Frontal cortex (tissue), 3 donors: ENCODE measurements at regions not wholly inside any gene's neighbourhood (a gene's known extent, or its start where the extent isn't known, plus 50 kb on each side); places are given as distances from the start of the nearest gene placed in this dataset.

Experiments
- DNase-seq, 2 donors: peaks; one replicate each; pipeline ENCODE4 v3.0.0; 2012; ENCODE audit warnings: low spot score in 2 of 2
- FAIRE-seq: peaks from 2 replicates; lab custom pipeline; 2012; peaks lifted over from hg19 to GRCh38; lab: Jason Lieb, UNC
- donor health status: control.
- donor health status: control.
- donor health status: control.

DNA sequence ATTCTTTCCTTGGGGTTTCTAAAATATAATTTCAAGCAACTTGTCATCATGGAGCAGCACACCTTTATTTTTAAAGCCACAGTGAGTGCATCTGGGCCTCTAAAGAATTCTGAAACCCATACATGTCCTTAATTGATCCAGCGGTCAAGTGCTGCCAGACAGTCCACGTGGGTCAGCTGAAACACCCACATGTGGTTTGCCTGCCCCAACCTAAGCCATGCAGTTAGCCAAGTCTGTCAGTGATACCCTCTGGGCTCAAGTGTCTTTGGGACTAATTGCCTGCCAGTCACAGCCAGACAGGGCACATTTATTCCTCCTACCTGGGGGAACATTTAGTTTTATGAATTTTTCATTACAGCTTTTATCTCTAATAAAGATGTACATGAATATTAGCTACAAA, 291.4 kb upstream of the SLC30A5 start:
- FAIRE-seq (no peak), DNase-seq (no peak)

DNA sequence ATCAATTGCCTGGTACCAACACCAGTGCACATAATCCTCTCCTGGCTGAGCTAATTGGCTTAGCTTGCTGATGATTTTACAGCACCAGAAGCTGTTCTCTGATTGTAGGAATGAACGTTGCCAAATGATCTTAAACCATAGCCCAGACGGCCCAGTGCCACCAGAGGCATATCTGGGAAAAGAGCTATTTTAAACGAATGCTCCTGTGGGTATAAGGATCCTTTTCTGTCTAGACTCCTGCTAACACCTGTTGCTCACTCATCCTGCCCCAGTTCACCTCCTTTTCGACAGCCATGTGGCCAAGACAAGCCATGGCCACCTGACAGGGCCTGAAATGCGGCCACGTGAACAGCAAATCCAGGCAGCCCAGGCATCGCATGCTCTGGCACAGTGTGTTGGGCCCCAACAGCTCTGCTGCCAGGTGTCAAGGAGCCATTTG, 289.9 kb upstream of the SLC30A5 start:
- DNase-seq (no peak), FAIRE-seq (no peak)

DNA sequence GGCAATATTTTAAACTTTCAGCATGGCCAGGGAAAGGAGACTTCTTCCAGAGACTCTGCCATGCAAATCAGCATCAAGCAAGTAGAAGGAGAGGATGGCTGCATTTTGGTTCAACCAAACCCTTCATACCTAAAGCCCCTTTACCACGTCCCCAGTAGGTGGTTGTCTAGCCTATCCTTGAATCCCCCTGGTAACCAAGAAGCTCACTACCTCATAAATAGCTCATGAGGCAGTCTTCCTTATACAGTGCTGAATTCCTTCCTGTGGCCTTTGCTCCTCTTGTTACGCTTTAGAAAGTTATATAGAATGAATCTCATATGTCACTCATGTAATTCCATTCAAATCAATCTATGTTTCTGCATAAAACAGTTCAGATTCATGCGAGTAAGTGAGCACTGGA, 289.5 kb upstream of the SLC30A5 start:
- FAIRE-seq (no peak), DNase-seq (no peak)

DNA sequence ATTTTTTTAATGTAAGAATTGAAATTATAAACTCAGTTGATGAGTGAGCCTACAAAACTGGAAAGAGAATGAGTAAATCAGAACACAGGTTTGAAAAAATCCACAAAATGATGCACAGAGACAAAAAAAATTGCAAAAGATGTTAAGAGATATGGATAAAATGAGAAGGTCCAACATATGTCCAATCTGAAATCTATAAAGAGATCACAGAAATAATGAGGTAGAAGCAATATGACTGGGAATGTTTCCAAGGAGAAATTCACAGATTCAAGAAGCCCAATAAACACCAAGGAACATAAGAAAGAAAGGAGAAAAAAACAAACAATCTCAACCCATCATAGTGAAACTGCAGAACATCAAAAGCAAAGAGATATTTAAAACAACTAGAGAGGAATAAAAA, 288.4 kb upstream of the SLC30A5 start:
- DNase-seq (no peak), FAIRE-seq (no peak)

DNA sequence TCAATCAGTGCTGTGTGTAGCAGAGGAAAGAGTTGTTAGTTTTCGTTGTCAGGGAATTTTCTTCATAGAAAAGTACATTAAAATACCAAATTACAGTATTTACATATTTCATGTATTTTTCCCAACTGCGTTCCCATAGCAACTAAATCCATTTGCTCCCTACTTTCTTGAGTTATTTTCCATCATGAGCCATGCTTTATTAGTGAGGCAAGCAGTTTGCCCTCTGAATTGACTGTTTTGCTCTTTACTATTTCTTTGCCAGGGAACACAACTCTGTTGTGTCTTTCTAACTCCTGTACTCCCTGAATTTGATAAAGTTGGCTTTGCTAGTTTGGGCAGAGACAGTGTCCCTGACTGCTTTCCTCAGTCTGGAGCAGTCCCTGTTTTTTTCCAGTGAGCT, 276.2 kb upstream of the SLC30A5 start:
- FAIRE-seq, result no peak
- no peak for DNase-seq

DNA sequence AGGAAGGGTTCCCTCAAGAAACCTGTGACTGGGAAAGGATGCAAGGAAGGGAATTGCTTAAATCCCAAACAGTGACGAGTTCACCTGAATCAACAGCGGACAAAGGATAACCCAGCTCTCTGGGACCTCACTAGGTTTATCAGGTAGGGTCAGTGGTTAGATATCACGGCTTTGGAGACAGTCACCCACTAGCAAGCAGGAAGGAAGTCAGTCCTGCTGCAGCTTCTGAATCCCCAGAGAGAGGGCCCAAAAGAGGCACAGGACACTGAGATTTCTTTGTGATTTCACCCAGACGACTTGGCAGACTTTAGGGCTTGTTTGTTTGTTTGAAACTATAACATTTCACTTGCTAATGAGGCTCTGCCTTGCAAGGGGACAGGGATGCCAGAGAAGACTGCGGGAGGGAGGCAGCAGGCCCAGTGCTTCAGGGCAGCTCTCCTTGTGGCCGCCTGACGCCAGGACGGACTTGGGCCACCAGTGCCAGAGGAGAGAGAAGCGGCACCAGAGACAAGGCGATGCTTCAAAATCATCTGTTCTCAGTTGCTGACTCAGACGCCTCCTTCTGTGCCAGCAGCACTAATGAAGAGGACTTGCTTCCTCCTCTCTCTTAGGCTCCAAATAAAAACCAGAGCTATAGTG, 275.6 kb upstream of the SLC30A5 start:
- FAIRE-seq (no peak), DNase-seq (peak; percentile 19 to 29)

DNA sequence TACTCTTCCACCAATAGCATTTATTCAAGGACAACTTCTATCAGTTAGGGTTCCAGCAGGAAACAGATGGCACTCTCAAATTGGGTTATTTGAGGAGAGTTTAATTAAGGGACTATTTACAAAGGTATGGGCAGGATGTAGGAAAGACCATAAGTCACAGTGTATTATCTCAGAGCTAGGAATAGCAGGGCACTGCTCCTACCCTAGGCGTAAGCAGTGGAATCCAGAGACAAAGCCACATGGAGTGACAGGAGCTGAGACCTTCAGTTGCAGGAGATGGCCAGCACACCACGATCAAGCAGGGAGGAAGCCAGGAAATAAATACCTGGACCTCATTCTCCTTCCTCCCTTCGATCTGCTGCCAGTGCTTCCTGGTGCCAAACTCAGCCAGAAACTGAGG, 274.9 kb upstream of the SLC30A5 start:
- DNase-seq, result no peak
- FAIRE-seq, result no peak

DNA sequence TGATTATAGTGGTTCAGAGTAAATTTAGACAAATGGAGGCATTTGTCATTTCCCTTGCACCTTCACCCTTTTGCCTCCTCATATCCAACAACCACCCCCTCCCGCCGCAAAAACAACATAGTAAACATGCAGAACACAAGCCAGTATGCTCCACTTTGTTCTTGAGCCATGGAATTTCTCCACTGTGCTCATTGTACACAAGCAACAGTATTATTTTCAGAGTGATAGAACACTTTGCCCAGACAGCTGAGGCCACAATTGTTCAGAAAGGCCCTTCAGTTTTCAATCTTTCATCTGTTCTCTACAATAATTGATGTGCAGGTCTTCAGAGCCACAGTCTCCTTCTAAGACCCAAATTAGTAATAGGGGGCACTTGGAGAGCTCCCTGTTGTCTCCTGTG, 272.8 kb upstream of the SLC30A5 start:
- no peak for FAIRE-seq
- DNase-seq, result no peak

DNA sequence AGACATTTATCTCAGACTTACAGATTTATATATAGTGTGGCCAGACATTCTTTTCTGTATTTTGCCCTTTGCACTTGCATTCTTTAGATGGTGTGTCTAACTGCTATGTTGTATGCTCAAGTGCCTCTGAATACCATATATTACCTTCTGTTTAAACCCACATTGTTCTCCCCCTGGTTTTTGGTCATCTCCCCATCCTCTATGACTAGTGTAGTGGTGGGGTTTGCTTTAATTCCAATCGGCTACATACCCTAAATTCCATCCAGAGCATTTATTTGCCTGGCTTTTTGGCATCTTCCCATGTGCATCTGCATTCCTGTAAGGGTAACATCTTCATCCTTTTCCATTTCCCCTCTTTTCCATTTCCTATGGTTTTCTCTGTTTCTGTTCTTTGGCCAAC, 271.0 kb upstream of the SLC30A5 start:
- FAIRE-seq, result no peak

DNA sequence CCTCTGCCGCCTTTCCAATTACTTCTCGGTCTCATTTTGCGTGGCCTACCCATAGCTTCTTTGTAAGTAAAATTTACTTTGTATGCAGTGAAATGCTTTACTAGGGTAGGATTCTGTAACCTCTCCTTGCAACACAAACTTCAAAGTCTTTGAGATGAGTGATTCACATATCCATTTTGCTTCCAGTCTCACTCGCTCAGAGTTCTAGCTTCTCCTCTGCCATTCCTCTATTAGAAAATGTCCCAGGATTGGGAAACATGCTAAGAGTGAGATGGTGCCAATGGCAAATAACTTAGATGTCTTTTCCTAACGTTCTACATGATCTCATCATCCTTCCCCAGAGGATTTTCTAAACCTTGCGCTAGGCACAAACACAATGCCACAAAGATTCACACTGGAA, 270.5 kb upstream of the SLC30A5 start:
- FAIRE-seq (no peak), DNase-seq (no peak)

More for the DNA sequence above, 271.0 kb upstream of the SLC30A5 start:
- no peak for DNase-seq

DNA sequence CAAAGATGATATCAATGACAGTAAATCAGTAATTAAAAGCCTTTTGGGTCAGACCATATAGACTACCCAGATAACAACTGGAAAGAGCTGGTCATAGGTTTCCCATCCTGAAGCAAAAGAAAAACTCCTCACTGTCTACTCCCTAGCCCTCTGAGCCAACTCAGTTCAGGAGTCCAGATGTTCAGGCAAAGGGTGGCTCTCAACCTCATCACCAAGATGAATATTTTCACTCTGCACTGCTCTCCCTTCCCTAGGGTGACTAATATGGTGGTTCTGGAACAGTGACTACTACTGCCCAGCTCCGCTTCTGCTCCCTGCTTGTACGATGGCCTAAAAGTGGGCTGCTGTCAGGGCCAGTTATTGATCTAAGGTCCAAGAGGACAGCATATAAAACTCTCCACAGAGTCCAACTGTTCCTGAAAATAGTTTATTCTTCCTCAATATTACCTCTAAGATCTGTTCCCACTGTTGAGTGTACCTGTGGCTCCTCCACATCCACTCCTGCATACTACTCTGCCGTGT, 263.4 kb upstream of the SLC30A5 start:
- DNase-seq, result no peak
- FAIRE-seq, result no peak

DNA sequence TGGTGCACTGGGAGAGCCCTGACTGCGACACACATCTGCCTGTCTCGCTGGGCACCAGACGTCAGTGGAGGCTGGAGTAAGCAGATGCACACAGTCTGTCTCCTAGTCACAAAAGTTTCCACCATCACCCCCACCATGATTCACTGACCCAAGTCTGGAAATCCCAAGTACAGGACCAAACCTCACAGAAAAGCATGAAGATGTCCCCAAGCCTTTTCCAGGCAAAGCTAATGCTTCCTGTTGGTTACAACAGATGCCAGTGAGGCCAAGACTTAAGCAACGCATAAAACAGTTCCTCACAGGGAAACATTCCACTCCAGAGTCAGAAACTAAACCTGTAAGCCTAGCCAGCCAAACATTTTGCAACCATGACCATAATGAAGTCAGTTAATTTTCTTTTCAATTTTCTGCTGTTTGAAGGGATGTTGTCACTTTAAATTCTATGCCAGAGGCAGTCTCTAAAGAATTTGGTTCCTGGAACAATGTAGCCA, 259.3 kb upstream of the SLC30A5 start:
- no peak for DNase-seq
- no peak for FAIRE-seq

DNA sequence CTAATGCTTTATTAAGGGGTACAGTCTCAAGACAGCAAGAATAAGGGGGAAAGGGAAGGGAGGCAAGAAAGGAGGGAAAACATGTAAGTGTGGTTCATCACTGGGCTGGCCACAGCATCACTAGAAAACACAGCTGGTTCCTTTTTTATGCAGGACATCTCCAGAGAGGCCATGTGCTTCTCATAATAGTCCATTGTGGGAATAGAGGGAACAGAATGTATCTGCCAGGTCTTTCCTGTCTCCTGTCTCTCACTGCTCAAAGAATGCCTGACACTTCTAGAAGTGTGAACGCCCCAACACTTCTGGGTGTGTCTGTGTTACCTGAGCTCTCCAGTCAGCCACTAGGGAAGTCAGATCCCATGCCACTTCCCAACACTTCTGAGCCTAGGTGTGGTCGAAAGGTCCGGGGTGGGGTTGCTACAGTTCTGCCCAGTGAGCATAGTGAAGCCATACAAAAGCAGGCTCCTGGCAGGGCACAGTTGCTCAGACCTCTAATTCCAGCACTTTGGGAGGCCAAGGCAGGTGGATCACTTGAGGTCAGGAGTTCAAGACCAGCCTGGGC, 255.6 kb upstream of the SLC30A5 start:
- no peak for DNase-seq
- FAIRE-seq, result no peak

DNA sequence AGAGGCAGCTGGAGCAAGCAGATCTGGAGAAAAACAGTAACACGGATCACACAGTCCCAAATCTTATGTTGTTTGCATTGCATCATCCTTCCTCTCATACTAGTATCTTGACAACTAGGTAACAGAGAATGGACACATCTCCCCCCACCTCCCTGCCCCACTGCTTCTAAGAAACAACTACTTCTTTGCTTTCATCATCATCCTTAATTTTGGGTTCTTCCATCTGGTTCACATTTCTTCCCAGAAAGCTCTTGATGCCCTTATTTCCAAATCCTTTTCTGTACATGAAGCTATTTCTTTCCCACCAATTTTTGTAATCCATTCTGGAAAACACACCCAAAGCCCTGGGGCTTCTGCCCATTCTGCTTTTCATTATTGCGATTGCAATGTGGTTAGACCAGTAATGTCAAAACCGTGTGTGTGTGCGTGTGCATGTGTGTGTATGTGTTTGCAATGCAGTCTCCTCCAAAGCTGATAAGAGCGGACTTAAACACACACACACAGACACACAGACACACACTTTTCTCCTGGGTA, 254.7 kb upstream of the SLC30A5 start:
- DNase-seq, result no peak
- no peak for FAIRE-seq

DNA sequence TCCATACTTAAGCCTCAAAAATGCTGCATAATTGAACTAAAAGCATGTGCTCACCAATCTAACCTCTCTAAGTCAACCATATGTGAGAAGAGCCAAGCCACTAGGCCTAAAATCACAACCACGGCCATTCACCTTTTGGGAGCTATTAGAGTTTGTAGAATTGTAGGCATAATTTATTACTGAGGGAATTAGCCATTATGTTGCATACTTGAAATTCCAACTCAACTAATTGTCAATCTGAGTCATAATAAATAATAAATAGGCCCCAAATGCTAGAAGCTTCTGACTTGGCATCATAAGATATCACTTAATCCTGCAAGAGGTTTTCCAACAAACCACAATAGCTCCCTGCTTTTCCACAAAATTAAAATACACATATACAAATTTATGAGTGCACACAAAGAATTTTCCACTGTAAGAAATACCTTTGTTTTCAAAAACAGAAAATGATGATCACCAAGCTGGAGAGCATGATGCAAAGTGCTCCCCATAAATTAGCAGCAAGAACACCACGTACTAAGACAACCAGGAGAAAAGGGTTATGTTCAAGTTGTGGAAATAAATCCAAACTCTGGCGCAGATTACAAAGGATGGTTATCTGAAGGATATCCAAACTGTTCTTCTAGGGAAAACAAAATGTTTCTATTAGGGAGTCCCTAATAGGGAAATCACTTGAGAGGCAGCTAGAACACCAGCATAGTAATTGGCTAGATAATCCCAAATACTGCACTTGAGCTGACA, 250.0 kb upstream of the SLC30A5 start:
- no peak for FAIRE-seq
- DNase-seq, result no peak

DNA sequence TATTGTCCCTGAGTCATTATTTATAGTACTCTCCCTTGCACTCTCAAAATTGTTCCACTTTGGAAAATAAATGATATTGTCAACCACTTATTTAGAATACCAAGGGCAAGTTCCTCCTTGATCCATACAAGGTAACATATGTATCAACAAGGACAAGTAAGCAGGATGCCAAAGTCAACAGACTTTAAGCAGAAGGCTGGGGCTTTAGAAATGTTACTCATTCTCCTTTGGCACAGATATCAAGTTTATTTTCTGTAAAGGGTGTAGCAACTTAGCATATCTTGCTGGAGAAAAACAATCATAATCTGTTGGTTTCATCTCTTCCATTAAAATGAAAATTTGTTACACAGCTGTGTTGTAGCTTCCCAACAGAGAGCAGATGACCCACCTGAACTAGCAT, 248.7 kb upstream of the SLC30A5 start:
- no peak for FAIRE-seq
- no peak for DNase-seq

DNA sequence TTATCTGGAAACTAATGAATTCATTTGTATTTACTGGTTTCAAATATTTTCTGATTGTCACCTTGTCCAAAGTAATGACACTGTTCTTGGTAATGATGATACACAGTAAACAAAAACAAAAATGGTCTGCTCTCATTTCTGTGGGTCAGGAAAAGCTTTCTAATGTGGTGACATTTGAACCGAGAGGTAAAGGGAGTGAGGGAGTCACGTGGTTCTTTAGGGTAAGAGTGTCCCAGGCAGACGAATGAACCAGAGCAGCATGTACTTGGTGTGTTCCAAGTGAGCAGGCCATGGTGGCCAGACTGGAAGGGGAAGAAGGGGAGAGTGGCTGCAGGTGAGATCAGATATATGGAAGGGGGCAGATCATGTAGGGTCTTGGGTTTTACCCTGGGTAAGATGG, 247.0 kb upstream of the SLC30A5 start:
- DNase-seq (no peak), FAIRE-seq (no peak)

DNA sequence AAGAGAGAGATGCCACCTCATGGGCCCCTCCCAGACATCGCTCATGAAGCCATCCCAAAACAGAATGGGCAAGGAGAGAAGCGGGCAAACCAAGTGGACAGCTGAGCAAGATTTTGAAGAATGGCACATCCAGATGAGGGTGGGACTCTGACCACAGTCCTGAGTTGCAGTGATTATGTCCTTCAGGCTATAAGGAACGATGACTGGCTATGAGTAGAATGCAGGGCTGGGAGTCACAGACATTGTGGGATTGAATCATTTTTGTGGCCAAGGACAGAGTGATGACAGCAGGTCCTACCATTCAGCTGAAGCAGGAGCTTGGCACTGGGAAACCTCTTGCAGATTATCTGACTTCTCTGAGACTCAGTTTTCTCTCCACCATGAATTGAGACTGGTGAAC, 245.7 kb upstream of the SLC30A5 start:
- FAIRE-seq (no peak), DNase-seq (no peak)

DNA sequence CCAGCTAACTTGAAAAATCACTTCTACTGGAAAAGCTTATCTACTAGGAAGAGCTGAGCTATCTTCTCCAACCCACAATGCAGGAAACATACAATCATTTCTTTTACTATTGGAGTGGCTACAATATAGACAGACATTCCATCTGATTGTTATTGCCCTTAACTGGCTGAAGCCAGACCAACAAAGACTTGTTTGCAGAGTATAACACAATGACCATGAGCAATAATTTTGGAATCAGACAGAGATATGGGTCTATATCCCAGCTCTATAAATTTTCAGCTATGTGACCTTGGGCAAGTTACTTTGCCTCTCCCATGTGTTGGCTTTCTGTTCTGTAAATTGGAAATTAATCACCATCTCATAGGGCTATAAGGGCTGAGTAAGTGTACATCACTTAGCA, 244.7 kb upstream of the SLC30A5 start:
- FAIRE-seq (no peak), DNase-seq (no peak)

DNA sequence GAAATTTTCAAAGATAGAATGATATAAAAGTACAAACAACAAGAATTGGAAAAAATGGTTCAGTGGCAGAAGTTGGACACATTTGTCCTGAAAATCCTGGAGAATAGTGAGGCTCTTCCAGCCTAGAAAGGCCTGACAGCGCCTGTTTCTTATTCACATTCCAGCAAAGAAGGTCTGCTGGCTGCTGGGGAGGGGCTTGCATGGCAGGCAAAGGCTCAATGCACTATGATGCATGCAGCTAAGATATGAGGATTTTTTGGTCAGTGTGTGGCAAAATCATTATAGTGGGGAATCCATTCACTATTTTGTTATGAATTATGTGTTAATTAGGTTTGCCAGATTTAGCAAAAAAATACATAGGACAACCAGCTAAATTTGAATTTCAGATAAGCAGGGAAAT, 243.9 kb upstream of the SLC30A5 start:
- DNase-seq (no peak), FAIRE-seq (no peak)

DNA sequence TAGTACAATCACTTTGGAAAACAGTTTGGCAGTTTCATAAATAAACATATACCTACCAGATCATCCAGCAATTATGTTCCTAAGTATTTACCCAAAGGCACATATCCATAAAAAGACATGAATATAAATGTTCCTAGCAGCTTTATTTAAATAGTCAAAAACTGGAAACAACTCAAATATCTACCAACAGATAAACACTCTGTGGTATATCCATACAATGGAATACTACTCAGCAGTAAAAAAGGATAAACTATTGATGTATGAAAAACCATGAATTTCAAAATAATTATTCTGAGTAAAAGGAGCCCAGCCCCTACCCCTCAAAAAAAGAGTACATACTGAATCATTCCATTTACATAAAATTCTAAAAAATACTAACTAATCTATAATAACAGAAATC, 232.7 kb upstream of the SLC30A5 start:
- DNase-seq (no peak), FAIRE-seq (no peak)
